ENCODE measurements at regions not wholly inside any gene's neighbourhood (a gene's known extent, or its start where the extent isn't known, plus 50 kb on each side); places are given as distances from the start of the nearest gene placed in this dataset.

DNA sequence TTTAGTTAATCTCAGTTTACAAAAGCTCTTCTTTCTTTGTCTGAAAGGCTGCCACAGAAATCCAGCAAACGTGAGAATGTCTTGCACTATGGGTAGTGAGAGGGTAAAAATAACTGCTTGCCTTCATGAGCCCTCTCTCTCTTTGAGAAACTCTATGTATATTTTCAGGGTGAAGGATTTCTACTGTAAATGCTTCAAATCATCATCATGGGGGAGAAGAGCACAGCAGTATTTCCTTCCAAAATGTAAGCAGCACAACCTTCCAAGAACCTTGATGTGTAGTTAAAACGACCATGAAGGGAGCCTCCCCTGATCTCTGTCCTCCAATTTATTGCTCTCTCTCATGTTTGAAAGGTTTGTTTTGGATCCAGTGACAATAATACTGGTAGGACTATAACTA lies 141.3 kb upstream of the CENPW start:
- no peak for TF ChIP-seq CTCF (conservative IDR thresholded peaks at IDR 0.05; ENCODE audit: low read depth, low read length)
- no peak for TF ChIP-seq EZH2 (IDR thresholded peaks at IDR 0.05; ENCODE audit: low read length, unreplicated experiment)
